ENCODE measurements at regions not wholly inside any gene's neighbourhood (a gene's known extent, or its start where the extent isn't known, plus 50 kb on each side); places are given as distances from the start of the nearest gene placed in this dataset.

DNA sequence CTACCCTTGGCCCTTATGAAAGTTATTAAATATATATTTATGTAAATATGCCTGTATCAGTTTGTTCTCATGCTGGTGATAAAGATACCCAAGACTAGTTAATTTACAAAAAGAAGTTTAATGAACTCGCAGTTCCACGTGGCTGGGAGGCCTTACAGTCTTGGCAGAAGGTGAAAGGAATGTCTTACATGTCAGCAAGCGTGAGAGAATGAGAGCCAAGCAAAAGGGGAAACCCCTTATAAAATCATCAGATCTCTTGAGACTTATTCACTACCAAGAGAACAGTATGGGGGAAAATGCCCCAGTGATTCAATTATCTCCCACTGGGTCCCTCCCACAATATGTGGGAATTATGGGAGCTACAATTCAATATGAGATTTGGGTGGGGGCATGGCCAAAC is 506.0 kb upstream of the ATXN8OS start:
- Histone ChIP-seq H3K27me3 (ENCODE audit: insufficient read depth, insufficient read length) (no peaks in the 10 kb centered on the region), H3K4me3 (ENCODE audit: insufficient read length, low read depth) (no peak overlapping the region), H3K9ac (ENCODE audit: insufficient read length, low read depth) (no peak overlapping the region), H3K4me1 (ENCODE audit: insufficient read depth, insufficient read length) (no peaks in the 10 kb centered on the region), H3K9me3 (ENCODE audit: insufficient read depth, low read length) (no peaks in the 10 kb centered on the region), H3K36me3 (ENCODE audit: insufficient read depth, insufficient read length, low read length) (no peaks in the 10 kb centered on the region)
- no peak for TF ChIP-seq YY1 (IDR thresholded peaks at IDR 0.05; ENCODE audit: insufficient read depth, insufficient read length)
- TF ChIP-seq SUZ12 (IDR thresholded peaks at IDR 0.05; ENCODE audit: extremely low read depth, insufficient read depth, insufficient read length), result no peak
- TF ChIP-seq ZNF274 (IDR thresholded peaks at IDR 0.05; ENCODE audit: low read depth, low read length), result no peak
- no peak for DNase-seq (ENCODE audit: low read depth, low spot score)

DNA sequence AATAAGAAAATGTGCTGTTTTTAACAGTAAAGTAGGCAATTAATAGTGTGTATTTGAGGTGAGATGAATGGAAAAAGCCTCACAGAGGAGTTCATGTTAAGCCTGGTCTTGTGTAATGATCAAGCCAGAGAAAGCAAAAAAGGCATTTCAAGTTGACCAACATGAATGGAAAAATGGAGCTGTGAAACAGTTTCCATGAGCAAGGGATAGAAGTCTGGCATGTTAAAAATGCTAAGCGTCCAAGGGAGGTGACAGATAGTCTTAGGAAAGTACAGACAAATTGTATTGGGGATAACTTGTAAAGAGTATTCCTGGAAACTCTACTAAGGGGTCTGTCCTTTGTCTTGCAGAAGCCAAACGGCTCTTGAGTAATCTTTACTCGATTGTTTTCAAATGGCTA is 506.8 kb upstream of the ATXN8OS start:
- Histone ChIP-seq H3K36me3 (ENCODE audit: insufficient read depth, insufficient read length, low read length) (no peaks in the 10 kb centered on the region), H3K4me3 (ENCODE audit: insufficient read length, low read depth) (no peak overlapping the region), H3K9me3 (ENCODE audit: insufficient read depth, low read length) (no peaks in the 10 kb centered on the region), H3K9ac (ENCODE audit: insufficient read length, low read depth) (no peak overlapping the region), H3K27me3 (ENCODE audit: insufficient read depth, insufficient read length) (no peaks in the 10 kb centered on the region), H3K4me1 (ENCODE audit: insufficient read depth, insufficient read length) (no peaks in the 10 kb centered on the region)
- no peak for TF ChIP-seq ZNF274 (IDR thresholded peaks at IDR 0.05; ENCODE audit: low read depth, low read length)
- no peak for TF ChIP-seq YY1 (IDR thresholded peaks at IDR 0.05; ENCODE audit: insufficient read depth, insufficient read length)
- no peak for TF ChIP-seq SUZ12 (IDR thresholded peaks at IDR 0.05; ENCODE audit: extremely low read depth, insufficient read depth, insufficient read length)
- no peak for DNase-seq (ENCODE audit: low read depth, low spot score)

- no peaks in the 10 kb centered on the region for H3K36me3 ChIP-seq (ENCODE audit: insufficient read depth, insufficient read length, low read length)
- no peak overlapping the region for H3K4me3 ChIP-seq (ENCODE audit: insufficient read length, low read depth)
- H3K27me3 ChIP-seq (ENCODE audit: insufficient read depth, insufficient read length), result no peaks in the 10 kb centered on the region
- TF ChIP-seq SUZ12 (IDR thresholded peaks at IDR 0.05; ENCODE audit: extremely low read depth, insufficient read depth, insufficient read length) (no peak), ZNF274 (IDR thresholded peaks at IDR 0.05; ENCODE audit: low read depth, low read length) (no peak), YY1 (IDR thresholded peaks at IDR 0.05; ENCODE audit: insufficient read depth, insufficient read length) (no peak)
- H3K9me3 ChIP-seq (ENCODE audit: insufficient read depth, low read length), result no peaks in the 10 kb centered on the region
- no peak for DNase-seq (ENCODE audit: low read depth, low spot score)
- H3K4me1 ChIP-seq (ENCODE audit: insufficient read depth, insufficient read length), result no peaks in the 10 kb centered on the region
- H3K9ac ChIP-seq (ENCODE audit: insufficient read length, low read depth), result no peak overlapping the region
These were observed 510.5 kb upstream of the ATXN8OS start for GRCh38 chr13:69597088-69597487.

- no peak for TF ChIP-seq SUZ12 (IDR thresholded peaks at IDR 0.05; ENCODE audit: extremely low read depth, insufficient read depth, insufficient read length)
- TF ChIP-seq ZNF274 (IDR thresholded peaks at IDR 0.05; ENCODE audit: low read depth, low read length), result no peak
- TF ChIP-seq YY1 (IDR thresholded peaks at IDR 0.05; ENCODE audit: insufficient read depth, insufficient read length), result no peak
- H3K27me3 ChIP-seq (ENCODE audit: insufficient read depth, insufficient read length), result no peaks in the 10 kb centered on the region
- no peaks in the 10 kb centered on the region for H3K36me3 ChIP-seq (ENCODE audit: insufficient read depth, insufficient read length, low read length)
- H3K9me3 ChIP-seq (ENCODE audit: insufficient read depth, low read length), result no peaks in the 10 kb centered on the region
- no peak overlapping the region for H3K4me3 ChIP-seq (ENCODE audit: insufficient read length, low read depth)
- H3K4me1 ChIP-seq (ENCODE audit: insufficient read depth, insufficient read length), result no peaks in the 10 kb centered on the region
- no peak overlapping the region for H3K9ac ChIP-seq (ENCODE audit: insufficient read length, low read depth)
- no peak for DNase-seq (ENCODE audit: low read depth, low spot score)
These were observed 512.4 kb upstream of the ATXN8OS start for GRCh38 chr13:69595181-69595580.

- Histone ChIP-seq H3K4me1 (ENCODE audit: insufficient read depth, insufficient read length) (no peaks in the 10 kb centered on the region), H3K36me3 (ENCODE audit: insufficient read depth, insufficient read length, low read length) (no peaks in the 10 kb centered on the region), H3K27me3 (ENCODE audit: insufficient read depth, insufficient read length) (no peaks in the 10 kb centered on the region), H3K9ac (ENCODE audit: insufficient read length, low read depth) (no peak overlapping the region), H3K9me3 (ENCODE audit: insufficient read depth, low read length) (no peaks in the 10 kb centered on the region), H3K4me3 (ENCODE audit: insufficient read length, low read depth) (no peak overlapping the region)
- DNase-seq (ENCODE audit: low read depth, low spot score), result no peak
- TF ChIP-seq SUZ12 (IDR thresholded peaks at IDR 0.05; ENCODE audit: extremely low read depth, insufficient read depth, insufficient read length), result no peak
- no peak for TF ChIP-seq ZNF274 (IDR thresholded peaks at IDR 0.05; ENCODE audit: low read depth, low read length)
- TF ChIP-seq YY1 (IDR thresholded peaks at IDR 0.05; ENCODE audit: insufficient read depth, insufficient read length), result no peak
These were observed 516.2 kb upstream of the ATXN8OS start for GRCh38 chr13:69591437-69591836.

DNA sequence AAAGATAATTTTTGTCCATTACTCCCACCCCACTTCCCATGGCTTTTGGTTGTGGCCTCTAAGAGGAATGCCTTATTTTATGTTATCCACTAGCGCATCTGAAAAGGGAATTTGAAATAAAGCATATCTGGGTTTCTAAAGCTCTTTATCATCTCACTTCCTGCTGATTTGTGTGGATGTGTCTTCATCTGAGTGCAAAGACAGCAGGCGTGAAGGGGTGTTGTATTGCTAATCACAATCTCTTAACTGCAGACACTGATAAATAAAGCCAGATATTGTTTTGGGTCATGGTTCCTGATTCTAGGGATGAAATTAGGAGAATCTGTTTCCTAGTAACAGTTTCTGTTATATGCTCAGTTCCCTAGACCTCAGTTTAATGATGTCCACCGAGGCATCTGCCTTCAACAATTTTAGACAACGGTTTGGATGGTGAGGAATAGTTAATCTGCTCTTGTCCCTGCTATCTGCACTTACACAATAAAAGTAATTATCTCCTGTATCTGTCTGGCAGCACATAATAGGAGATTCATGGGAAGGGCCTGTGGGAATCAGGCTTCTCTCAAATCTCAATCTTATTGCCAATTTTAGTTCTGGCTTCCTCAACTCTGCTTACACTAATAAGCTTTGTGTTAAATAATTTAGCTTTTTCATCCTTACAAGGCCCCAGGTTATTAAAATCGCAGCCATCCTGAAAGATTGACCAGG is 517.9 kb upstream of the ATXN8OS start:
- no peaks in the 10 kb centered on the region for H3K36me3 ChIP-seq (ENCODE audit: insufficient read depth, insufficient read length, low read length)
- no peaks in the 10 kb centered on the region for H3K27me3 ChIP-seq (ENCODE audit: insufficient read depth, insufficient read length)
- H3K4me3 ChIP-seq (ENCODE audit: insufficient read length, low read depth), result no peak overlapping the region
- no peaks in the 10 kb centered on the region for H3K4me1 ChIP-seq (ENCODE audit: insufficient read depth, insufficient read length)
- H3K9me3 ChIP-seq (ENCODE audit: insufficient read depth, low read length), result no peaks in the 10 kb centered on the region
- H3K9ac ChIP-seq (ENCODE audit: insufficient read length, low read depth), result no peak overlapping the region
- DNase-seq (ENCODE audit: low read depth, low spot score), result no peak
- TF ChIP-seq YY1 (IDR thresholded peaks at IDR 0.05; ENCODE audit: insufficient read depth, insufficient read length), result no peak
- no peak for TF ChIP-seq SUZ12 (IDR thresholded peaks at IDR 0.05; ENCODE audit: extremely low read depth, insufficient read depth, insufficient read length)
- TF ChIP-seq ZNF274 (IDR thresholded peaks at IDR 0.05; ENCODE audit: low read depth, low read length), result no peak

DNA sequence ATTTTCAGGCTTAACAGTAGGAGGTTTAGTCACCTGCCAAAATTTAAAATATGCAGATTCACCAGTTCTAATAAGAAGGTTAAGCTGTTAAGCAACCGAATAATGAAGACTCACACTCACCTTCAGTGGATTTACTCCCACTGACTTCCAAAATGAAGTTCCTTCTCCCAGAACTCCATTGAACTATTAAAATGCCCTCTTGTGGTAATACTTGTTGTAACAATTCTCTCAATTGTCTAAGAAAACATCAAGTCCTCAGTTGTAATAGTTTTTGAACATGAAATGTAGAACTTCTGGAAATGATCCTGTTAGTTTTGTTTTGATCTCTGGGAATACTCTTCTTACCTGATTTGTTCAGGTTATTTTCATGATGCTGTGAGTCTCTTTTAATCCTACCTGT is 522.0 kb upstream of the ATXN8OS start:
- no peak for DNase-seq (ENCODE audit: low read depth, low spot score)
- Histone ChIP-seq H3K4me1 (ENCODE audit: insufficient read depth, insufficient read length) (no peaks in the 10 kb centered on the region), H3K9ac (ENCODE audit: insufficient read length, low read depth) (no peak overlapping the region), H3K9me3 (ENCODE audit: insufficient read depth, low read length) (no peaks in the 10 kb centered on the region), H3K27me3 (ENCODE audit: insufficient read depth, insufficient read length) (no peaks in the 10 kb centered on the region), H3K36me3 (ENCODE audit: insufficient read depth, insufficient read length, low read length) (no peaks in the 10 kb centered on the region), H3K4me3 (ENCODE audit: insufficient read length, low read depth) (no peak overlapping the region)
- TF ChIP-seq YY1 (IDR thresholded peaks at IDR 0.05; ENCODE audit: insufficient read depth, insufficient read length), result no peak
- no peak for TF ChIP-seq SUZ12 (IDR thresholded peaks at IDR 0.05; ENCODE audit: extremely low read depth, insufficient read depth, insufficient read length)
- no peak for TF ChIP-seq ZNF274 (IDR thresholded peaks at IDR 0.05; ENCODE audit: low read depth, low read length)
